Natural killer cell (primary cell): ENCODE measurements at regions not wholly inside any gene's neighbourhood (a gene's known extent, or its start where the extent isn't known, plus 50 kb on each side); places are given as distances from the start of the nearest gene placed in this dataset.

Experiments
- ATAC-seq, 3 donors: fragments of 150-1000 bp in 2 of 3; fragments of 200-7000 bp in 1 of 3; cut with Tn5 transposase; 1 replicate in 1 of 3; 2 replicates in 2 of 3; pipeline ENCODE4 v1.10.0; 2021; ENCODE audit warnings: mild to moderate bottlenecking in 2 of 3, moderate library complexity in 2 of 3
- DNase-seq, 2 donors: peaks; one replicate each; pipeline versions ENCODE4 v3.0.0 to v3.0.0-alpha.2; 2013 to 2021; ENCODE audit warnings: mixed read lengths in 1 of 2
- H3K27ac ChIP-seq: one replicate; pipeline ENCODE4 v1.5.1; 2013; ENCODE audit warnings: mild to moderate bottlenecking, low read length
- H3K27me3 ChIP-seq: one replicate; pipeline ENCODE4 v1.6.1; 2013; ENCODE audit warnings: low read length; ENCODE audit not compliant: control insufficient read depth, insufficient read depth
- H3K36me3 ChIP-seq: one replicate; pipeline ENCODE4 v1.6.1; 2013; ENCODE audit warnings: low read length; ENCODE audit not compliant: control insufficient read depth, insufficient read depth
- H3K4me1 ChIP-seq: one replicate; pipeline ENCODE4 v1.6.1; 2013; ENCODE audit warnings: low read length; ENCODE audit not compliant: control insufficient read depth, insufficient read depth
- H3K4me3 ChIP-seq: one replicate; pipeline ENCODE4 v1.5.1; 2013; ENCODE audit warnings: low read length
- H3K9me3 ChIP-seq: one replicate; pipeline ENCODE4 v1.6.1; 2013; ENCODE audit warnings: low read length; ENCODE audit not compliant: control insufficient read depth, insufficient read depth
- H3K27ac Mint-ChIP-seq, 2 donors: one replicate each; pipeline ENCODE4 v1.8.0; 2022; ENCODE audit warnings: mild to moderate bottlenecking in 2 of 2, mixed read lengths in 2 of 2, moderate library complexity in 1 of 2
- H3K27me3 Mint-ChIP-seq, 2 donors: one replicate each; pipeline ENCODE4 v1.8.0; 2022; ENCODE audit warnings: low read depth in 2 of 2, mixed read lengths in 2 of 2
- H3K36me3 Mint-ChIP-seq: one replicate; pipeline ENCODE4 v1.8.0; 2022; ENCODE audit warnings: mixed read lengths
- H3K4me1 Mint-ChIP-seq, 2 donors: one replicate each; pipeline ENCODE4 v1.8.0; 2022; ENCODE audit warnings: mixed read lengths in 2 of 2
- H3K4me3 Mint-ChIP-seq: one replicate; pipeline ENCODE4 v1.8.0; 2022; ENCODE audit warnings: mild to moderate bottlenecking, moderate library complexity, mixed read lengths
- H3K9me3 Mint-ChIP-seq, 2 donors: one replicate each; pipeline ENCODE4 v1.8.0; 2022; ENCODE audit warnings: mixed read lengths in 2 of 2
- CTCF ChIP-seq: fragments of 200-600 bp; IDR thresholded peaks from one replicate; pipeline ENCODE4 v1.8.0; 2022; ENCODE audit warnings: antibody characterized with exemption
- WGBS: methylation state at CpG from one replicate; pipeline ENCODE4 v1.1.7; 2013; ENCODE audit warnings: missing lambda C conversion rate; ENCODE audit not compliant: insufficient coverage; 5-methylcytosine and 5-hydroxymethylcytosine counted together
- intact Hi-C: fragments of 100-400 bp; cut with micrococcal nuclease; formaldehyde crosslinking; loops from one replicate; pipeline ENCODE4 v1.14.2; 2022

- Mint-ChIP-seq H3K27me3 (no peaks in the 10 kb centered on the region), H3K4me3 (no peak overlapping the region), H3K36me3 (peaks cover 7% of the 10 kb centered on the region), H3K4me1 (no peaks in the 10 kb centered on the region), H3K9me3 (peaks cover 7% of the 10 kb centered on the region in 2 donors), H3K27ac (no peak overlapping the region)
- intact Hi-C loops = no loop called here
- H3K27ac ChIP-seq = no peak overlapping the region
- no peak for ATAC-seq
- no peak for DNase-seq
- no peak for TF ChIP-seq CTCF
- no peaks in the 10 kb centered on the region for H3K36me3 ChIP-seq
- no peaks in the 10 kb centered on the region for H3K4me1 ChIP-seq
- H3K9me3 ChIP-seq = peaks cover 3% of the 10 kb centered on the region
- H3K27me3 ChIP-seq = no peaks in the 10 kb centered on the region
- H3K4me3 ChIP-seq = no peak overlapping the region
Observed at GRCh38 chr9:80836013-80836412, 853.3 kb downstream of the TLE1 start.

GRCh38 chr9:80831751-80832150 lies 857.6 kb downstream of the TLE1 start:
- Mint-ChIP-seq H3K9me3 (peaks cover 7 to 14% of the 10 kb centered on the region in 2 donors), H3K27me3 (no peaks in the 10 kb centered on the region), H3K36me3 (peaks cover 7% of the 10 kb centered on the region), H3K27ac (no peak overlapping the region), H3K4me3 (no peak overlapping the region), H3K4me1 (no peaks in the 10 kb centered on the region)
- DNase-seq (no peak), ATAC-seq (no peak)
- Histone ChIP-seq H3K36me3 (no peaks in the 10 kb centered on the region), H3K27me3 (no peaks in the 10 kb centered on the region), H3K27ac (no peak overlapping the region), H3K4me1 (no peaks in the 10 kb centered on the region), H3K9me3 (no peaks in the 10 kb centered on the region), H3K4me3 (no peak overlapping the region)
- WGBS = 75% methylated on average over 1 of the region's 1 CpG
- no peak for TF ChIP-seq CTCF
- intact Hi-C loops = no loop called here

GRCh38 chr9:80811656-80812055 lies 877.7 kb downstream of the TLE1 start:
- no peaks in the 10 kb centered on the region for H3K27me3 Mint-ChIP-seq
- no peak overlapping the region for H3K4me3 ChIP-seq
- ATAC-seq = no peak
- 74% methylated on average over 2 of the region's 2 CpGs for WGBS
- H3K4me3 Mint-ChIP-seq = no peak overlapping the region
- no peaks in the 10 kb centered on the region for H3K4me1 ChIP-seq
- H3K27me3 ChIP-seq = no peaks in the 10 kb centered on the region
- no peak overlapping the region for H3K27ac ChIP-seq
- intact Hi-C loops = no loop called here
- DNase-seq = no peak
- no peaks in the 10 kb centered on the region for H3K9me3 ChIP-seq
- H3K4me1 Mint-ChIP-seq = no peaks in the 10 kb centered on the region
- no peak overlapping the region for H3K27ac Mint-ChIP-seq
- no peak for TF ChIP-seq CTCF
- no peaks in the 10 kb centered on the region for H3K36me3 ChIP-seq
- peaks cover 7 to 8% of the 10 kb centered on the region in 2 donors for H3K9me3 Mint-ChIP-seq
- H3K36me3 Mint-ChIP-seq = peaks cover 8% of the 10 kb centered on the region

GRCh38 chr9:80811003-80811402 lies 878.3 kb downstream of the TLE1 start:
- Mint-ChIP-seq H3K4me1 (no peaks in the 10 kb centered on the region), H3K4me3 (no peak overlapping the region), H3K9me3 (peaks cover 9 to 10% of the 10 kb centered on the region in 2 donors), H3K36me3 (peaks cover 8% of the 10 kb centered on the region), H3K27me3 (no peaks in the 10 kb centered on the region), H3K27ac (no peak overlapping the region)
- no peak overlapping the region for H3K27ac ChIP-seq
- TF ChIP-seq CTCF = no peak
- no peaks in the 10 kb centered on the region for H3K9me3 ChIP-seq
- no peaks in the 10 kb centered on the region for H3K27me3 ChIP-seq
- DNase-seq = no peak
- ATAC-seq = no peak
- H3K4me1 ChIP-seq = no peaks in the 10 kb centered on the region
- no peaks in the 10 kb centered on the region for H3K36me3 ChIP-seq
- intact Hi-C loops = no loop called here
- no peak overlapping the region for H3K4me3 ChIP-seq
